GM12875 (cell line): ENCODE measurements at regions not wholly inside any gene's neighbourhood (a gene's known extent, or its start where the extent isn't known, plus 50 kb on each side); places are given as distances from the start of the nearest gene placed in this dataset.

Experiments
- H3K4me3 ChIP-seq: one replicate; pipeline ENCODE4 v1.5.1; 2011; ENCODE audit warnings: low read depth, low read length, control low read depth
- CTCF ChIP-seq: IDR thresholded peaks from 2 replicates; pipeline ENCODE4 v1.5.1; 2011; ENCODE audit warnings: low read depth, mild to moderate bottlenecking, control low read depth, inconsistent platforms, low read length, moderate library complexity, borderline replicate concordance; ENCODE audit not compliant: insufficient read depth

GRCh38 chr12:28966046-28966780 is 182.9 kb upstream of the FAR2 start:
- no peak overlapping the region for H3K4me3 ChIP-seq
- TF ChIP-seq CTCF = no peak

GRCh38 chr12:28967426-28967825 is 181.7 kb upstream of the FAR2 start:
- TF ChIP-seq CTCF = no peak
- no peak overlapping the region for H3K4me3 ChIP-seq

- no peak for TF ChIP-seq CTCF
- H3K4me3 ChIP-seq = no peak overlapping the region
Observed at GRCh38 chr12:28973491-28973890, 175.6 kb upstream of the FAR2 start.

- no peak for TF ChIP-seq CTCF
- no peak overlapping the region for H3K4me3 ChIP-seq
Observed at GRCh38 chr12:28974166-28974565, 174.9 kb upstream of the FAR2 start.

GRCh38 chr12:28974883-28975282 is 174.2 kb upstream of the FAR2 start:
- no peak overlapping the region for H3K4me3 ChIP-seq
- no peak for TF ChIP-seq CTCF

GRCh38 chr12:28975564-28976340 is 173.3 kb upstream of the FAR2 start:
- TF ChIP-seq CTCF = no peak
- no peak overlapping the region for H3K4me3 ChIP-seq

- no peak for TF ChIP-seq CTCF
- H3K4me3 ChIP-seq = no peak overlapping the region
Observed at GRCh38 chr12:28980436-28980835, 168.6 kb upstream of the FAR2 start.
